OCI-LY1 (cell line): ENCODE measurements at regions not wholly inside any gene's neighbourhood (a gene's known extent, or its start where the extent isn't known, plus 50 kb on each side); places are given as distances from the start of the nearest gene placed in this dataset.

ENCODE experiments used
- H2AFZ ChIP-seq: fragments of 200-600 bp; sonication (generic), shearing (Covaris generic); 2 replicates; pipeline ENCODE4 v1.6.0; 2014; ENCODE audit warnings: antibody characterized with exemption, mild to moderate bottlenecking, low read length
- H3F3A ChIP-seq: fragments of 200-600 bp; sonication (generic), shearing (Covaris generic); 2 replicates; pipeline ENCODE4 v1.6.0; 2014; ENCODE audit warnings: mild to moderate bottlenecking, antibody characterized with exemption, low read length, moderate library complexity; ENCODE audit not compliant: insufficient read depth
- H3K27ac ChIP-seq: fragments of 200-600 bp; sonication (generic); 2 replicates; pipeline ENCODE4 v1.5.1; 2014; ENCODE audit warnings: low read length, mixed run types, mild to moderate bottlenecking, low read depth; ENCODE audit not compliant: poor library complexity, severe bottlenecking
- H3K27me3 ChIP-seq: fragments of 200-600 bp; sonication (generic); 2 replicates; pipeline ENCODE4 v1.6.0; 2014; ENCODE audit warnings: antibody characterized with exemption, mild to moderate bottlenecking, low read length, moderate library complexity; ENCODE audit not compliant: insufficient read depth
- H3K36me3 ChIP-seq: fragments of 200-600 bp; sonication (generic); 2 replicates; pipeline ENCODE4 v1.6.1; 2014; ENCODE audit warnings: mild to moderate bottlenecking, antibody characterized with exemption, low read length, moderate library complexity, mixed read lengths; ENCODE audit not compliant: insufficient read depth
- H3K4me1 ChIP-seq: fragments of 200-600 bp; sonication (generic); 2 replicates; pipeline ENCODE4 v1.5.1; 2014; ENCODE audit warnings: mild to moderate bottlenecking, low read length, moderate library complexity; ENCODE audit not compliant: insufficient read depth, severe bottlenecking
- H3K4me2 ChIP-seq: fragments of 200-600 bp; sonication (generic), shearing (Covaris generic); 2 replicates; pipeline ENCODE4 v1.6.1; 2014; ENCODE audit warnings: low read length
- H3K4me3 ChIP-seq: fragments of 200-600 bp; sonication (generic); 2 replicates; pipeline ENCODE4 v1.5.1; 2014; ENCODE audit warnings: low read length, low read depth, mild to moderate bottlenecking, mixed read lengths; ENCODE audit not compliant: poor library complexity, severe bottlenecking
- H3K79me2 ChIP-seq: fragments of 200-600 bp; shearing (Covaris generic); 2 replicates; pipeline ENCODE4 v1.6.1; 2016; ENCODE audit warnings: mixed run types, low read length, mixed read lengths; ENCODE audit not compliant: insufficient read depth
- H3K9ac ChIP-seq: fragments of 200-600 bp; sonication (generic), shearing (Covaris generic); 2 replicates; pipeline ENCODE4 v1.6.1; 2014; ENCODE audit warnings: mild to moderate bottlenecking, low read length, mixed read lengths
- H3K9me2 ChIP-seq: fragments of 200-600 bp; sonication (generic), shearing (Covaris generic); 2 replicates; pipeline ENCODE4 v1.6.1; 2014; ENCODE audit warnings: low read depth, mild to moderate bottlenecking, low read length, mixed read lengths
- H3K9me3 ChIP-seq: fragments of 200-600 bp; shearing (Covaris generic); 2 replicates; pipeline ENCODE4 v1.6.1; 2014; ENCODE audit warnings: low read length, mixed read lengths
- H4K20me1 ChIP-seq: fragments of 200-600 bp; sonication (generic), shearing (Covaris generic); 2 replicates; pipeline ENCODE4 v1.6.0; 2016; ENCODE audit warnings: mild to moderate bottlenecking, low read length; ENCODE audit not compliant: insufficient read depth
- CTCF ChIP-seq: fragments of 200-600 bp; sonication (generic), shearing (Covaris generic); IDR thresholded peaks from 2 replicates; pipeline ENCODE4 v1.5.1; 2017; ENCODE audit warnings: mild to moderate bottlenecking, antibody characterized with exemption, low read length, moderate library complexity, mixed read lengths
- EZH2 ChIP-seq: fragments of 200-600 bp; sonication (generic), shearing (Covaris generic); IDR thresholded peaks from 2 replicates; pipeline ENCODE4 v1.8.0; 2017; ENCODE audit warnings: borderline replicate concordance, mixed run types, mild to moderate bottlenecking, antibody characterized with exemption, low read length, moderate library complexity, mixed read lengths

GRCh38 chr5:67475489-67475888, 278.9 kb upstream of the CD180 start:
- Histone ChIP-seq H3K9me2 (no peaks in the 10 kb centered on the region), H4K20me1 (no peaks in the 10 kb centered on the region), H3K9ac (no peak overlapping the region), H3K4me1 (no peaks in the 10 kb centered on the region), H3K36me3 (no peaks in the 10 kb centered on the region), H2AFZ (no peak overlapping the region), H3K27ac (no peak overlapping the region), H3K4me3 (no peak overlapping the region), H3K4me2 (no peak overlapping the region), H3K9me3 (no peaks in the 10 kb centered on the region), H3K79me2 (no peaks in the 10 kb centered on the region), H3F3A (no peaks in the 10 kb centered on the region), H3K27me3 (no peaks in the 10 kb centered on the region)
- no peak for TF ChIP-seq CTCF
- TF ChIP-seq EZH2 = no peak

- H4K20me1 ChIP-seq = no peaks in the 10 kb centered on the region
- H3K9me3 ChIP-seq = no peaks in the 10 kb centered on the region
- H3K4me3 ChIP-seq = no peak overlapping the region
- no peak overlapping the region for H3K9ac ChIP-seq
- H3K36me3 ChIP-seq = no peaks in the 10 kb centered on the region
- H3K27me3 ChIP-seq = no peaks in the 10 kb centered on the region
- no peaks in the 10 kb centered on the region for H3K4me1 ChIP-seq
- no peak for TF ChIP-seq CTCF
- TF ChIP-seq EZH2 = no peak
- no peaks in the 10 kb centered on the region for H3K9me2 ChIP-seq
- no peaks in the 10 kb centered on the region for H3K79me2 ChIP-seq
- H3K27ac ChIP-seq = no peak overlapping the region
- no peak overlapping the region for H2AFZ ChIP-seq
- H3F3A ChIP-seq = no peaks in the 10 kb centered on the region
- H3K4me2 ChIP-seq = no peak overlapping the region
Observed at GRCh38 chr5:67474597-67475238, 278.1 kb upstream of the CD180 start.

- Histone ChIP-seq H3K9me2 (no peaks in the 10 kb centered on the region), H3K4me3 (no peak overlapping the region), H3K9me3 (no peaks in the 10 kb centered on the region), H3K27me3 (no peaks in the 10 kb centered on the region), H2AFZ (no peak overlapping the region), H3K4me1 (no peaks in the 10 kb centered on the region), H3F3A (no peaks in the 10 kb centered on the region), H3K79me2 (no peaks in the 10 kb centered on the region), H3K27ac (no peak overlapping the region), H3K4me2 (no peak overlapping the region), H3K36me3 (no peaks in the 10 kb centered on the region), H4K20me1 (no peaks in the 10 kb centered on the region), H3K9ac (no peak overlapping the region)
- TF ChIP-seq EZH2 = no peak
- no peak for TF ChIP-seq CTCF
Observed at GRCh38 chr5:67467110-67467509, 270.5 kb upstream of the CD180 start.
